GM23338 (cell line): ENCODE measurements at regions not wholly inside any gene's neighbourhood (a gene's known extent, or its start where the extent isn't known, plus 50 kb on each side); places are given as distances from the start of the nearest gene placed in this dataset.

Experiments used
- ATAC-seq: fragments of 200-7000 bp; cut with Tn5 transposase; 3 replicates; pipeline ENCODE4 v1.9.1; 2020
- DNase-seq: peaks from one replicate; pipeline ENCODE4 v3.0.0-alpha.2; 2015; ENCODE audit warnings: low spot score
- H2AFZ ChIP-seq: fragments of 200-600 bp; sonication (generic); 2 replicates; pipeline ENCODE4 v1.8.0; 2016; ENCODE audit warnings: antibody characterized with exemption, mild to moderate bottlenecking, moderate library complexity
- H3F3A ChIP-seq: fragments of 200-600 bp; sonication (generic); replicated peaks from 2 replicates; pipeline ENCODE4 v1.8.0; 2017; ENCODE audit warnings: antibody characterized with exemption, mixed run types, low read depth
- H3K27ac ChIP-seq: fragments of 200-600 bp; sonication (generic); 2 replicates; pipeline ENCODE4 v1.6.1; 2016; ENCODE audit warnings: low read depth
- H3K27me3 ChIP-seq: fragments of 200-600 bp; sonication (generic); 2 replicates; pipeline ENCODE4 v1.8.0; 2016; ENCODE audit warnings: mild to moderate bottlenecking, mixed run types, moderate library complexity; ENCODE audit not compliant: insufficient read depth
- H3K36me3 ChIP-seq: fragments of 200-600 bp; sonication (generic); 2 replicates; pipeline ENCODE4 v1.8.0; 2016; ENCODE audit warnings: mild to moderate bottlenecking; ENCODE audit not compliant: insufficient read depth
- H3K4me1 ChIP-seq: fragments of 200-600 bp; sonication (generic); 2 replicates; pipeline ENCODE4 v1.8.0; 2016; ENCODE audit warnings: mild to moderate bottlenecking, moderate library complexity; ENCODE audit not compliant: insufficient read depth
- H3K4me2 ChIP-seq: fragments of 200-600 bp; sonication (generic); 2 replicates; pipeline ENCODE4 v1.7.1; 2017; ENCODE audit warnings: mixed run types
- H3K4me3 ChIP-seq: fragments of 200-600 bp; sonication (generic); 2 replicates; pipeline ENCODE4 v1.6.1; 2016; ENCODE audit warnings: mixed run types
- H3K79me2 ChIP-seq: fragments of 200-600 bp; sonication (generic); replicated peaks from 2 replicates; pipeline ENCODE4 v1.8.0; 2017; ENCODE audit warnings: mild to moderate bottlenecking; ENCODE audit not compliant: insufficient read depth
- H3K9me2 ChIP-seq: fragments of 200-600 bp; sonication (generic); 2 replicates; pipeline ENCODE4 v1.8.0; 2017; ENCODE audit not compliant: insufficient read depth
- H4K20me1 ChIP-seq: fragments of 200-600 bp; sonication (generic); replicated peaks from 2 replicates; pipeline ENCODE4 v1.8.0; 2017; ENCODE audit warnings: mild to moderate bottlenecking; ENCODE audit not compliant: insufficient read depth
- H3K27ac Mint-ChIP-seq: 2 replicates; pipeline ENCODE4 v1.8.0; 2020; ENCODE audit warnings: inconsistent platforms, mild to moderate bottlenecking, moderate library complexity, mixed read lengths
- H3K27me3 Mint-ChIP-seq: 3 replicates; pipeline ENCODE4 v1.8.0; 2022; ENCODE audit warnings: low read depth, mild to moderate bottlenecking, moderate library complexity, mixed read lengths, inconsistent platforms; ENCODE audit not compliant: insufficient read depth, poor library complexity
- H3K36me3 Mint-ChIP-seq: 3 replicates; pipeline ENCODE4 v1.8.0; 2021; ENCODE audit warnings: low read depth, mild to moderate bottlenecking, inconsistent platforms, moderate library complexity, mixed read lengths
- H3K4me1 Mint-ChIP-seq: 3 replicates; pipeline ENCODE4 v1.8.0; 2020; ENCODE audit warnings: mild to moderate bottlenecking, inconsistent platforms, mixed read lengths
- H3K4me3 Mint-ChIP-seq: 3 replicates; pipeline ENCODE4 v1.8.0; 2021; ENCODE audit warnings: moderate library complexity, mild to moderate bottlenecking, inconsistent platforms, mixed read lengths
- H3K9me3 Mint-ChIP-seq: 3 replicates; pipeline ENCODE4 v1.8.0; 2020; ENCODE audit warnings: moderate library complexity, mild to moderate bottlenecking, inconsistent platforms, mixed read lengths
- CREB1 ChIP-seq: fragments of 250-450 bp; sonication (Bioruptor Pico); IDR thresholded peaks from 2 replicates; pipeline ENCODE4 v1.5.0; 2020; ENCODE audit warnings: low read depth, mild to moderate bottlenecking, moderate library complexity
- CTCF ChIP-seq, 2 experiments: fragments of 200-600 bp in 1 of 2; sonication (generic) in 1 of 2; conservative IDR thresholded peaks; 2 replicates each; pipeline versions ENCODE4 v1.5.1 to v1.6.1; 2016 to 2017; ENCODE audit warnings: antibody characterized with exemption in 2 of 2, low read depth in 2 of 2, mild to moderate bottlenecking in 2 of 2, moderate library complexity in 1 of 2
- EZH2 ChIP-seq: fragments of 200-600 bp; sonication (generic); IDR thresholded peaks from one replicate; pipeline ENCODE4 v1.8.0; 2017; ENCODE audit warnings: antibody characterized with exemption, mild to moderate bottlenecking, low read depth; ENCODE audit not compliant: unreplicated experiment
- EZH2phosphoT487 ChIP-seq: fragments of 200-600 bp; sonication (generic); IDR thresholded peaks from one replicate; pipeline ENCODE4 v1.8.1; 2018; ENCODE audit warnings: antibody characterized with exemption; ENCODE audit not compliant: unreplicated experiment
- ZNF114 ChIP-seq: fragments of 250-450 bp; sonication (Bioruptor Pico); IDR thresholded peaks from 2 replicates; pipeline ENCODE4 v1.5.0; 2020; ENCODE audit warnings: mild to moderate bottlenecking, moderate library complexity
- ZNF331 ChIP-seq: fragments of 250-450 bp; sonication (Bioruptor Pico); IDR thresholded peaks from 2 replicates; pipeline ENCODE4 v1.5.0; 2020; ENCODE audit warnings: low read depth, mild to moderate bottlenecking, moderate library complexity
- ZNF462 ChIP-seq: fragments of 250-450 bp; sonication (Bioruptor Pico); IDR thresholded peaks from 2 replicates; pipeline ENCODE4 v1.5.0; 2020; ENCODE audit warnings: mild to moderate bottlenecking, moderate library complexity

- Mint-ChIP-seq H3K36me3 (no peaks in the 10 kb centered on the region), H3K4me3 (no peak overlapping the region), H3K27ac (peak overlapping the region; percentile 62; the same call in 1 of the 2 replicates), H3K27me3 (no peaks in the 10 kb centered on the region), H3K4me1 (peaks cover 8% of the 10 kb centered on the region; the same call in 2 of the 3 replicates), H3K9me3 (no peaks in the 10 kb centered on the region)
- ATAC-seq (peak; percentile 51; the same call in 2 of the 3 replicates), DNase-seq (peak; percentile 51)
- no peak overlapping the region for H3K27ac ChIP-seq
- TF ChIP-seq CTCF (conservative IDR thresholded peaks at IDR 0.05; ENCODE audit: low read depth in 2 of 2): no peak
- TF ChIP-seq EZH2phosphoT487: no peak
- no peak for TF ChIP-seq ZNF114 (CRISPR knock-in tag)
- no peak for TF ChIP-seq ZNF331 (CRISPR knock-in tag)
- TF ChIP-seq EZH2: no peak
- TF ChIP-seq CREB1 (CRISPR knock-in tag): no peak
- no peak for TF ChIP-seq ZNF462 (CRISPR knock-in tag)
- H3K27me3 ChIP-seq: no peaks in the 10 kb centered on the region
- peaks cover 6% of the 10 kb centered on the region; the same call in 1 of the 2 replicates for H3K4me1 ChIP-seq
- H4K20me1 ChIP-seq: no peaks in the 10 kb centered on the region
- H3K36me3 ChIP-seq: no peaks in the 10 kb centered on the region
- no peaks in the 10 kb centered on the region for H3K79me2 ChIP-seq
- H3K4me2 ChIP-seq: peak overlapping the region; percentile 18; the same call in 1 of the 2 replicates
- H3K4me3 ChIP-seq: no peak overlapping the region
- no peaks in the 10 kb centered on the region; the same call in 1 of the 2 replicates for H3K9me2 ChIP-seq
- no peaks in the 10 kb centered on the region for H3F3A ChIP-seq
- no peak overlapping the region for H2AFZ ChIP-seq
These were observed 275.4 kb upstream of the ROBO1 start for GRCh38 chr3:80043226-80043625.
